GM19395 (cell line): ENCODE measurements at regions not wholly inside any gene's neighbourhood (a gene's known extent, or its start where the extent isn't known, plus 50 kb on each side); places are given as distances from the start of the nearest gene placed in this dataset.

Experiments used
- ATAC-seq: cut with Tn5 transposase; IDR thresholded peaks from one replicate; pipeline ENCODE4 v1.9.1; 2021; ENCODE audit warnings: mild to moderate bottlenecking, moderate library complexity; ENCODE audit not compliant: unreplicated experiment

DNA sequence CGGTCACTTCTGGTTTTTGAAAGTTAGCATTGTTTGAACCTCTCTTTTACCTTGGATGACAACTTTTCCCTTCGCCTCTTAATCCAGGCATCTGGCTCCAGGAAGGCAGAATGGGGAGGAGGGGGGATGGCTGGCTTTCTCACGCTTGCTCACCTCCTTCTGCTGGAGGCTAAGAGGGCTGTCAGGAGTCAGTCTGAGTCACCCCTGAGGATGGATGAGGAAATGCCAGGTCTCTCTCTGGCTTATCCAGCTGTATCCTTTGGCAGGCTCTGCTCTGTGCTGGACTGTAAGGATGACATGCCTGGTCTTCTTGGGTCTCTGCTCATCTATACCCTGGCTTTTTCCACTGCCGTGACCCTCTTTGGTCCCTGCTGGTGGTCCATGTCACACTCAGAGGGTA, 142.9 kb upstream of the GYPC start:
- ATAC-seq = no peak

- ATAC-seq = no peak
Observed at GRCh38 chr2:126515471-126515870, 140.5 kb upstream of the GYPC start.

DNA sequence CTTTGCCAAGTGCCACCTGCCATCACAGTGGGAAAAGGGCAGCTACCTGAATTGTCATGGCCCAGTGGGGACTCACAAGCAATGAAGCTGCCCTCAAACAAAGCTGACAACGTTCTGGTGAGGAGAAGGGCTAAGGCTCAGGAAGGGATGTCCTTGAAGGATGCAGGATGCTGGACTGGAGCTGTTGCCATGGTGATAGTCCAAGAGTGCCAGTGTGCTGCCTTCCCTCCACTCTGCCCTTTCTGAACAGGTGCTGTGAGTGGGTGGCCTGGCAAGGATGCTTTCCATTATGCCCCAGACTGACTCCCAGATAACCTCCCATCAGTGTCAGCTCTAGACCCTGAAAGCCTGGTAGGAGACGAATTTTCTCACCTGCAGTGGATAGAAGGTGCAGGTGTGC, 137.8 kb upstream of the GYPC start:
- no peak for ATAC-seq

DNA sequence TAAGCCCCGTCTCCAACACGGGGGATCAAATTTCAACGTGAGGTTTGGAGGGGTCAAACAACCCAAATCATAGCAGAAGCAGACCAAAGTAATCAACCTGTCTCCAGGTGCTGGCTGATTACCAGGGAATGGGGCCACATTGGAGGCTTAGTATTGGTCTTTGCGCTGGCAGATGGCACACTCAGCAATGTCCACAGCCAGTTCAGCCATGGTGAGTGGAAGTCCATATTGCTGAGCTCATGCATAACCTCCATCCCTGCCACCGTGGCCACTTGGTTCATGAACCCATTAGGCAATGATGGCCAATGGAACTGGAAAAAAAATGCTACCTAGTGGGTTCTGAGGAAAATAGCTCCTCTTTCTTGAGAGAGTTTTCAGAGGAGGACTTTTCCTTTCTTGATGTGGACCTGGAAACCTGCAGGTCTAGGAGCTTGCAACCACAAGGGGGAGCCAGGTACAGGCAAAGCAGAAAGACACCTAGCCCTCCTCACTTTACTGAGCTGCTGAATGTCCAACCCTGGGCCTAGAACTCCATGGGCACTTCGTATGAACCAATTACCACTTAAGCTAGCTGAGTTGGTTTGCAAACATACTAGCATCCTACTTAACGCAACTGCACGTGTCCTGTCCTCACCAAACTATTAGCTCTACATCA, 128.0 kb upstream of the GYPC start:
- peak; percentile 84 for ATAC-seq

GRCh38 chr2:126531029-126531428, 124.9 kb upstream of the GYPC start:
- ATAC-seq = no peak

GRCh38 chr2:126534478-126534877, 121.5 kb upstream of the GYPC start:
- ATAC-seq = no peak

GRCh38 chr2:126535408-126535807, 120.5 kb upstream of the GYPC start:
- ATAC-seq = no peak

DNA sequence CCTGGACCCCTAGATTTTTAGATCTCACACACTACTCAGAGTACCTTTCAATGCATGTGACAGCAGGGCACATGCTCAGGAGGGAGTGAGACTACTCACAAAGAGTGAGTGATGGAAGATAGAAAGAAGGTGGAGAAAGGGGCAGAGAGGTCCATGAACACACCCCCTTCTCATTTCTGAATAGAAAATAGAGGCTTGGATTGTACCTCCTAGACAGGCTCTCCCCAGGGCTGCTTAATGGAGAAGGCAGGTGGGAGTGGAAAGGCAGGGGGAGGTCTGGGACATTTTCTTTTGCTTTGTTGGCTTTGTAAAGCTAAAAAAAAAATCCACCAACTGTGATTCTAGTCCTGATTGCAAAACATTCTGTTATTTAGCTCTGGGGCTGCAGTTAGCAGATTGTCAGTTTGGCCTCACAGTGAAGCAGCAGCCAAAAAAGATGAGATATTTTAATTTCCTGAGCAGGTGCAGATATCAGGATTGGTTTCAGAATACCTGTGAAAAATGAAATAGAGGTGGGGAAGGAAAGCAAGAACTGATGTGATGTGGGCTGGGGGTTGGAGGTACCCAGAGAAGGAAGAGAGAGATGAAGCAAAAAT, 119.3 kb upstream of the GYPC start:
- no peak for ATAC-seq

- ATAC-seq = no peak
Observed at GRCh38 chr2:126539101-126539500, 116.9 kb upstream of the GYPC start.

DNA sequence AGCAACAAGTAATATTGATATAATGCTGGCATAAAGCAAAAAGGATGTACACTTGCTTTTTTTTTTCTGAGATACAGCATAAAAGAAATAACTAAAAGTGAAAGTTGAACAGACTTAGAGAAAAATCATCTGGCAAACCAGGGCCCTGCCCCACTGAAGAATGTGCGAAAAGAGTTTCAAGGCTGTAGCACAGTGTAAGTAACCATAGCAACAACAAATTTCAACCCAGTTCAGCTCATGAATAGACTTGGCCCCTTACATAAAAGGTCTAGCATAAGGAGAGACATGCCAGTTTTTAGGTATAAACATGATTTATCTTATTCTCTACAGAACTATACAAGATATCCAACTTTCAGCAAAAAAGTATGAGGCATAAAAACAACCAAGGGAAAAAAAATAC, 113.7 kb upstream of the GYPC start:
- no peak for ATAC-seq

- ATAC-seq = no peak
Observed at GRCh38 chr2:126543081-126543480, 112.9 kb upstream of the GYPC start.

- no peak for ATAC-seq
Observed at GRCh38 chr2:126558029-126558428, 97.9 kb upstream of the GYPC start.

GRCh38 chr2:126568734-126569133, 87.2 kb upstream of the GYPC start:
- no peak for ATAC-seq

DNA sequence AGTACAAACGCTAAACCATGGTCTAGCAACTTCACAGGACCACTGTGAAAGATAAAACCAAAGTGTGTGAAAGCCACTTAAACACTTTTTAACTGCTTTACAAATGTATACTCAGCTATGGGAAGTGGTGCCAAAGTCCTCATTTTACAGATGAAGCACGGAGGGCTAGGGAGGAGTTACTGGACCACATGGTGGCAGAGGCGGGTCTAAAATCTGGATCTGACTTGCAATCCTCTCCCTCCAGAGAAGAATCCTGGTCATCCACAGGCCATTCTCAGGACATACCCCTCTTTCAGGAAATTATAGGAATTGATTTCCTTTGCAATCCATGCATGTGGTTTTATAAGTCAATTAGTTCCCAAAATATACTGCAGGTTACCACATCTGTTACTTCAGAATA, 84.6 kb upstream of the GYPC start:
- no peak for ATAC-seq

DNA sequence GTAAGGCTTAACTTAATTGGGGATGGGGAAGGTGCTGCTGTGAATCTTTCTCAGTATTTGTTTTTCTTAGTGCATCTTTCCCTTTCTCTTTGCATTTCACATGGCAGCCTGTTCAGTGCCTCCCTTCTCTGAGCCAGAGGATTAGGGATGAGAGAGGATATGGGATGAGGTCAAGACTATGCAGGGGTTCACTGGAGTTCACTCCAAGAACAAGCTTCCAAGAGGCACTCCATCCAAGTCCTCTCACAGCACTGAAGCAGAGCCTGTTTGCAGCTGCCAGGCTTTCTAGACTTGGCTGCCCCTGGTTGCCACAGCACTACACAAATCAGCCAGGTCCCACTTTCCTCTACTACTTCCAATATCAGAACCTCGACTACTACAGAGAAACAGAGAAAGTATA, 80.3 kb upstream of the GYPC start:
- ATAC-seq = no peak

DNA sequence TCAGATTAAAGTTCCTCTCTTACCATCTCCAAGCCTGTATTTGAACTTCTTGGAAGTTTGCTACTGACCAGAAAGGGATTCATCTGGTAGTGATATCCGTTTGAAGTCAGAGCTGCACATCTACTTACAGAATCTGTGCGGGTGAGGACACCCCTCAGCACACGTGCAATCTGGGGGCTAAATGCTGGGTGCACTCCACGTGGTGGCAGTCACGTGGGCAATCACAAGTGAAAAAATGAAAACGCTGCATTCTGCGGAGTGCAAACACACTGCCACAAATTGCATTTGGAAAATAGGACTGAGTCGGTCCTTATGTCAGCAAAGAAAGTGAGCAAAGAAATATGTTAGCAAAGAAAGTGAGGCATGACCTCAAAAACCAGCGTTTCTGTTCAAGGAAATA, 76.1 kb upstream of the GYPC start:
- no peak for ATAC-seq

GRCh38 chr2:126586317-126586716, 69.6 kb upstream of the GYPC start:
- no peak for ATAC-seq

DNA sequence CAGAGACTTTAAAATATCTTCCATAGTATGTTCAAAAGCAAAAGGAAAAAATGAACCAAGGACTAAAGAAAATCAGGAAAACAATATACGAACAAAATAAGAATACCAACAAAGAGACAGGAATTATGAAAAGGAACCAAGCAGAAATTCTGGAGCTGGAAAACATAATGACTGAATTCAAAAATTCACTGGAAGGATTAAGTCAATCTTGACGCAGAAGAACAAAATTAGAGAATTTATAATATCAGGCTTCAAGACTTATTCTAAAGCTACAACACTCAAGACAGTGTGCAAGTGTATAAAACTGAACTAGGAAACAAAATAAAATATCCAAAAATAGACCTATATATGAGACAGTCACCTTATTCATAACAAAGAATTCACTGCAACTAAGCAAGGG, 56.9 kb upstream of the GYPC start:
- ATAC-seq = no peak

GRCh38 chr2:126600742-126601141, 55.2 kb upstream of the GYPC start:
- no peak for ATAC-seq

- ATAC-seq = no peak
Observed at GRCh38 chr2:126602334-126602733, 53.6 kb upstream of the GYPC start.
